Mesenchymal stem cell (in vitro differentiated cells and primary cell): ENCODE measurements at regions not wholly inside any gene's neighbourhood (a gene's known extent, or its start where the extent isn't known, plus 50 kb on each side); places are given as distances from the start of the nearest gene placed in this dataset.

Experiments
- DNase-seq: peaks from one replicate; pipeline ENCODE4 v3.0.0-alpha.2; 2013
- H2AFZ ChIP-seq: one replicate; pipeline ENCODE4 v1.6.1; 2013; ENCODE audit warnings: low read depth, mild to moderate bottlenecking, control low read depth, inconsistent platforms, low read length, moderate library complexity
- H2AK5ac ChIP-seq: 2 replicates; pipeline ENCODE4 v1.6.1; 2013; ENCODE audit warnings: low read length, moderate library complexity, mild to moderate bottlenecking, inconsistent platforms; ENCODE audit not compliant: severe bottlenecking
- H2BK120ac ChIP-seq: one replicate; pipeline ENCODE4 v1.6.1; 2013; ENCODE audit warnings: low read depth, mild to moderate bottlenecking, inconsistent platforms, low read length, moderate library complexity
- H2BK12ac ChIP-seq, 2 experiments: one replicate each; pipeline ENCODE4 v1.6.1; 2013; ENCODE audit warnings: inconsistent platforms in 2 of 2, low read length in 2 of 2, mild to moderate bottlenecking in 2 of 2, moderate library complexity in 2 of 2, control low read depth in 1 of 2
- H2BK15ac ChIP-seq: one replicate; pipeline ENCODE4 v1.6.1; 2013; ENCODE audit warnings: mild to moderate bottlenecking, low read depth, inconsistent platforms; ENCODE audit not compliant: poor library complexity, severe bottlenecking
- H2BK5ac ChIP-seq: 2 replicates; pipeline ENCODE4 v1.6.1; 2013; ENCODE audit warnings: low read depth, mild to moderate bottlenecking, low read length, control low read depth, inconsistent platforms; ENCODE audit not compliant: poor library complexity, severe bottlenecking
- H3K14ac ChIP-seq, 2 experiments: one replicate each; pipeline ENCODE4 v1.6.1; 2013; ENCODE audit warnings: inconsistent platforms in 2 of 2, low read length in 2 of 2, control low read depth in 1 of 2, mild to moderate bottlenecking in 1 of 2, moderate library complexity in 1 of 2
- H3K18ac ChIP-seq, 2 experiments: one replicate each; pipeline ENCODE4 v1.6.1; 2013; ENCODE audit warnings: inconsistent platforms in 2 of 2, low read length in 2 of 2, control low read depth in 1 of 2, low read depth in 1 of 2, mild to moderate bottlenecking in 1 of 2
- H3K23ac ChIP-seq, 2 experiments: one replicate each; pipeline ENCODE4 v1.6.1; 2013; ENCODE audit warnings: inconsistent platforms in 2 of 2, low read length in 2 of 2, mild to moderate bottlenecking in 2 of 2, moderate library complexity in 2 of 2, control low read depth in 1 of 2
- H3K27ac ChIP-seq: 2 replicates; pipeline ENCODE4 v1.5.1; 2013; ENCODE audit warnings: mild to moderate bottlenecking, moderate library complexity, low read length, control low read depth, inconsistent platforms; ENCODE audit not compliant: poor library complexity, severe bottlenecking
- H3K27me3 ChIP-seq, 2 experiments: 2 replicates each; pipeline versions ENCODE4 v1.6.1 to v1.7.0; 2013; ENCODE audit warnings: low read length in 2 of 2, mild to moderate bottlenecking in 2 of 2, moderate library complexity in 2 of 2, control low read depth in 1 of 2, inconsistent platforms in 1 of 2; ENCODE audit not compliant: control insufficient read depth in 1 of 2, insufficient read depth in 1 of 2
- H3K36me3 ChIP-seq, 2 experiments: 2 replicates each; pipeline versions ENCODE4 v1.6.1 to v1.7.0; 2013; ENCODE audit warnings: low read length in 2 of 2, control low read depth in 1 of 2, inconsistent platforms in 1 of 2, low read depth in 1 of 2, mild to moderate bottlenecking in 1 of 2; ENCODE audit not compliant: insufficient read depth in 2 of 2, control insufficient read depth in 1 of 2
- H3K4ac ChIP-seq, 2 experiments: one replicate each; pipeline ENCODE4 v1.6.1; 2013; ENCODE audit warnings: inconsistent platforms in 2 of 2, low read length in 2 of 2, mild to moderate bottlenecking in 2 of 2, moderate library complexity in 2 of 2, control low read depth in 1 of 2, low read depth in 1 of 2
- H3K4me1 ChIP-seq: 2 replicates; pipeline ENCODE4 v1.6.1; 2013; ENCODE audit warnings: low read depth, low read length, control low read depth; ENCODE audit not compliant: control insufficient read depth, insufficient read depth
- H3K4me2 ChIP-seq: 2 replicates; pipeline ENCODE4 v1.6.1; 2013; ENCODE audit warnings: low read length, mild to moderate bottlenecking, inconsistent platforms; ENCODE audit not compliant: poor library complexity, severe bottlenecking
- H3K4me3 ChIP-seq, 2 experiments: 2 replicates each; pipeline versions ENCODE4 v1.5.1 to v1.7.0; 2013; ENCODE audit warnings: low read length in 2 of 2, mild to moderate bottlenecking in 2 of 2, control low read depth in 1 of 2, low read depth in 1 of 2; ENCODE audit not compliant: insufficient read depth in 1 of 2
- H3K79me1 ChIP-seq: replicated peaks from 2 replicates; pipeline ENCODE4 v1.6.1; 2013; ENCODE audit warnings: mild to moderate bottlenecking, control low read depth, low read length, inconsistent platforms; ENCODE audit not compliant: poor library complexity, severe bottlenecking
- H3K9ac ChIP-seq: 2 replicates; pipeline ENCODE4 v1.7.0; 2013; ENCODE audit warnings: mild to moderate bottlenecking, low read length, moderate library complexity
- H3K9me3 ChIP-seq: 2 replicates; pipeline ENCODE4 v1.7.0; 2013; ENCODE audit warnings: mild to moderate bottlenecking, low read length; ENCODE audit not compliant: control insufficient read depth
- H4K8ac ChIP-seq: one replicate; pipeline ENCODE4 v1.6.1; 2013; ENCODE audit warnings: inconsistent platforms, mild to moderate bottlenecking, low read length, moderate library complexity
- H4K91ac ChIP-seq: one replicate; pipeline ENCODE4 v1.6.1; 2013; ENCODE audit warnings: mild to moderate bottlenecking, low read length, inconsistent platforms
- WGBS: methylation state at CpG from one replicate; pipeline ENCODE4 v1.1.7; 2013; ENCODE audit warnings: mixed read lengths; 5-methylcytosine and 5-hydroxymethylcytosine counted together

DNA sequence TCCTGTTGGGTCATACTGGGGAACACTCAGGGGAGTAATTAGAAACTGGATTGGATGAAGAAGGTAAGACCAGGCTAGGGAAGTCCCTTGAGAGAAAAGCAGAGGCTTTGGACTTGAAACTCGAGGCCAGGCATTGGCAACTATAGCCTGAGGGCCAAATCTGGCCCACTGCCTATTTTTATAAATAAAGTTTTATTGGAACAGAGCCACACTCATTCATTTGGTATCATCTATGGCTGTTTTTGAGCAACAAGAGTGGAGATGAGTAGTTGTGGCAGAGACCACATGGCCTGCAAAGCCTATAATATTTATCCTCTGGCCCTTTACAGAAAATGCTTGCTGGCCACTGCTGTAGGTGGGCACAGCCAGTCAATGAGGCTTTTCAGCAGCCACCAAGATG lies 301.4 kb downstream of the UACA start:
- Histone ChIP-seq H3K9ac (no peak overlapping the region), H3K4me1 (peaks cover 3% of the 10 kb centered on the region), H3K4ac (no peak overlapping the region), H3K9me3 (no peaks in the 10 kb centered on the region), H3K14ac (no peak overlapping the region), H4K8ac (no peak overlapping the region), H2BK15ac (no peak overlapping the region), H3K18ac (no peak overlapping the region), H2BK5ac (no peak overlapping the region), H2BK120ac (no peak overlapping the region), H3K79me1 (no peaks in the 10 kb centered on the region), H2AK5ac (no peak overlapping the region), H3K36me3 (no peaks in the 10 kb centered on the region), H3K23ac (no peak overlapping the region), H3K4me2 (no peak overlapping the region), H3K4me3 (no peak overlapping the region), H3K27ac (no peak overlapping the region), H3K27me3 (peaks cover 27 to 39% of the 10 kb centered on the region in 2 experiments), H2AFZ (no peak overlapping the region), H4K91ac (no peak overlapping the region), H2BK12ac (peak overlapping the region in 1 of 2 experiments; percentile 25)
- DNase-seq, result no peak
- WGBS, result no CpG with 5 or more reads among the region's 1 CpG

- 65% methylated on average over 1 of the region's 1 CpG for WGBS
- no peak overlapping the region for H3K27ac ChIP-seq
- no peak overlapping the region for H4K91ac ChIP-seq
- H3K79me1 ChIP-seq, result no peaks in the 10 kb centered on the region
- H3K4me3 ChIP-seq, result no peak overlapping the region
- H3K23ac ChIP-seq, result no peak overlapping the region
- H3K9me3 ChIP-seq, result no peaks in the 10 kb centered on the region
- H3K4ac ChIP-seq, result no peak overlapping the region
- no peak overlapping the region for H3K18ac ChIP-seq
- no peak overlapping the region for H2BK15ac ChIP-seq
- no peak overlapping the region for H2AK5ac ChIP-seq
- DNase-seq, result no peak
- no peak overlapping the region for H3K14ac ChIP-seq
- no peak overlapping the region for H4K8ac ChIP-seq
- H3K4me2 ChIP-seq, result no peak overlapping the region
- H2BK12ac ChIP-seq, result no peak overlapping the region
- peaks cover 27 to 37% of the 10 kb centered on the region in 2 experiments for H3K27me3 ChIP-seq
- no peak overlapping the region for H2BK120ac ChIP-seq
- H3K36me3 ChIP-seq, result no peaks in the 10 kb centered on the region
- no peak overlapping the region for H2BK5ac ChIP-seq
- no peak overlapping the region for H3K9ac ChIP-seq
- H2AFZ ChIP-seq, result no peak overlapping the region
- no peaks in the 10 kb centered on the region for H3K4me1 ChIP-seq
These were observed 302.3 kb downstream of the UACA start for GRCh38 chr15:70461017-70461416.

DNA sequence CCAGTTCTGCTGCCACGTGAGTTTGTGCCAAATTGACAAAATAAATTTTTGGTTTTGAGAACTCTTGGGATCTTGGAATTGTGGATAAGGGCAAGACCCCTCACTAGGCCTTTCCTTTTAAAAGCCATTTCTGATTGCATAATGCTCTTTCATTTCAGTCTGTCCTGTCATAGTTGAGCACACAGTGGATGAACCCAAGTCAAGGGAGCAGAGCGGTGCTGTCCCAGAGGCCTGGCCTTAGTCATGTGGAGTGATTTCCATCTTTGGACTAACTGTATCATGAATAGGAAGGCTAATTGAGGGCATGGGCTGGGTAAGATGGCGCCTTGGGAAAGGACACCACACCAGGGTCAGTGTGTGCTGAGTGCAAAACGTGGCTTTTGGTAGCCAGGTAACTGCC lies 304.0 kb downstream of the UACA start:
- H3K4me2 ChIP-seq, result no peak overlapping the region
- no peak overlapping the region for H2BK120ac ChIP-seq
- no peak overlapping the region for H4K8ac ChIP-seq
- H3K27me3 ChIP-seq, result peaks cover 16 to 20% of the 10 kb centered on the region in 2 experiments
- H3K4me3 ChIP-seq, result no peak overlapping the region
- H2AK5ac ChIP-seq, result no peak overlapping the region
- no peak overlapping the region for H4K91ac ChIP-seq
- no peak overlapping the region for H2AFZ ChIP-seq
- no peaks in the 10 kb centered on the region for H3K9me3 ChIP-seq
- WGBS, result 92% methylated on average over 4 of the region's 4 CpGs
- H2BK12ac ChIP-seq, result no peak overlapping the region
- H3K36me3 ChIP-seq, result no peaks in the 10 kb centered on the region
- H3K27ac ChIP-seq, result no peak overlapping the region
- H3K9ac ChIP-seq, result no peak overlapping the region
- H2BK5ac ChIP-seq, result no peak overlapping the region
- H3K23ac ChIP-seq, result no peak overlapping the region
- no peak overlapping the region for H2BK15ac ChIP-seq
- H3K4me1 ChIP-seq, result no peaks in the 10 kb centered on the region
- no peak overlapping the region for H3K14ac ChIP-seq
- H3K18ac ChIP-seq, result no peak overlapping the region
- DNase-seq, result no peak
- no peak overlapping the region for H3K4ac ChIP-seq
- no peaks in the 10 kb centered on the region for H3K79me1 ChIP-seq

DNA sequence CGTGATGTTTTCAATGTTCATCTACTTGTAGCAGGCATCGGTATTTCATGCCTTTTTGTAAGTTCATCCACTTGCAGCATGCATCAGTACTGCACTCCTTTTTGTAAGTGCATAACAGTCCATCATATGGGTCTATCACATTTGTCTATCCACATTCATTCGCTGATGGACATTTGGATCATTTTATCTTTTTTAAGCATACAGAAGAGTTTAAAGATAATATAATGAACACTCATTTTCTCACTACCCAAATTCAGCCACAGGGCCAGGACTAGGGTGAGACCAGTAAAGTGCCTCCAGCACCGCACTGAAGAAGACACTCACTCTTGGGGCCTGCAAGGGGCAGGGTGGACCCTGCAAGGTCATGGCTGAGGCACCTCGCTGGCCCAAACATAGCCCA lies 309.6 kb downstream of the UACA start:
- Histone ChIP-seq H4K8ac (no peak overlapping the region), H3K79me1 (no peaks in the 10 kb centered on the region), H2BK12ac (no peak overlapping the region), H3K4me2 (no peak overlapping the region), H2AFZ (no peak overlapping the region), H3K4ac (no peak overlapping the region), H3K9ac (no peak overlapping the region), H3K27ac (no peak overlapping the region), H4K91ac (no peak overlapping the region), H3K4me1 (no peaks in the 10 kb centered on the region), H2BK5ac (no peak overlapping the region), H3K27me3 (peaks cover 43 to 51% of the 10 kb centered on the region in 2 experiments), H2BK120ac (no peak overlapping the region), H3K36me3 (no peaks in the 10 kb centered on the region), H2AK5ac (no peak overlapping the region), H3K9me3 (no peaks in the 10 kb centered on the region), H3K4me3 (no peak overlapping the region), H3K23ac (no peak overlapping the region), H3K18ac (no peak overlapping the region), H2BK15ac (no peak overlapping the region), H3K14ac (no peak overlapping the region)
- WGBS, result 84% methylated on average over 4 of the region's 5 CpGs
- DNase-seq, result no peak
